Stomach (tissue), 8 donors: ENCODE measurements at regions not wholly inside any gene's neighbourhood (a gene's known extent, or its start where the extent isn't known, plus 50 kb on each side); places are given as distances from the start of the nearest gene placed in this dataset.

Experiments used
- DNase-seq, 2 donors: peaks; one replicate each; pipeline versions ENCODE4 v3.0.0 to v3.0.0-alpha.2; 2013 to 2019
- H3K27ac ChIP-seq, 5 donors: fragments of 200-600 bp in 4 of 5; sonication (generic) in 4 of 5; one replicate each; pipeline ENCODE4 v1.5.1; 2013 to 2019; ENCODE audit warnings: mild to moderate bottlenecking in 1 of 5, moderate library complexity in 1 of 5
- H3K27me3 ChIP-seq, 3 donors: fragments of 200-600 bp; sonication (generic); one replicate each; pipeline ENCODE4 v1.5.1; 2017 to 2019; ENCODE audit warnings: mixed run types in 1 of 3
- H3K36me3 ChIP-seq, 4 donors: fragments of 200-600 bp; sonication (generic); 1 replicate in 3 of 4; 2 replicates in 1 of 4; pipeline ENCODE4 v1.5.1; 2016 to 2019
- H3K4me1 ChIP-seq, 4 donors: fragments of 200-600 bp; sonication (generic); one replicate each; pipeline ENCODE4 v1.5.1; 2016 to 2019
- H3K4me3 ChIP-seq, 4 donors: fragments of 200-600 bp; sonication (generic) in 3 of 4; one replicate each; pipeline ENCODE4 v1.5.1; 2016 to 2019; ENCODE audit warnings: mild to moderate bottlenecking in 1 of 4
- H3K9me3 ChIP-seq, 4 donors: fragments of 200-600 bp; sonication (generic); one replicate each; pipeline ENCODE4 v1.5.1; 2016 to 2019
- EP300 ChIP-seq: sonication (generic); formaldehyde crosslinking; IDR thresholded peaks from one replicate; pipeline ENCODE4 v1.6.1; 2017; ENCODE audit warnings: antibody characterized with exemption
- POLR2A ChIP-seq, 4 donors: fragments of 450-650 bp; IDR thresholded peaks; one replicate each; pipeline ENCODE4 v1.6.1; 2016; ENCODE audit warnings: antibody characterized with exemption in 4 of 4, control low read depth in 2 of 4, mild to moderate bottlenecking in 1 of 4, moderate library complexity in 1 of 4
- POLR2AphosphoS5 ChIP-seq, 3 donors: sonication (generic); formaldehyde crosslinking; IDR thresholded peaks; one replicate each; pipeline ENCODE4 v1.6.1; 2016; ENCODE audit warnings: antibody characterized with exemption in 3 of 3
- WGBS, 5 donors: extraction: QIAGEN DNeasy Blood & Tissue Kit in 3 of 5; methylation state at CpG; one replicate each; pipeline versions ENCODE4 v1.1.5 to v1.1.7; 2013 to 2018; 5-methylcytosine and 5-hydroxymethylcytosine counted together
- intact Hi-C: fragments of 100-400 bp; cut with DNase I; formaldehyde crosslinking; loops from one replicate; pipeline ENCODE4 v1.15.1; 2023; ENCODE audit warnings: low total_unique reads
- small RNA-seq, 4 donors: library from RNA; depleted of rRNA; stranded (forward); fragments of <200 nt; gene quantifications; one replicate each; pipeline ENCODE3, GENCODE V24; 2016
- TF ChIP-seq, protein P1 (sequence below), 7 experiments: fragments of 450-650 bp in 4 of 7; fragments of 200-600 bp in 3 of 7; sonication (generic) in 3 of 7; IDR thresholded peaks; one replicate each; pipeline ENCODE4 v1.5.1; 2016 to 2019; ENCODE audit warnings: antibody characterized with exemption in 7 of 7, control low read depth in 2 of 7, mild to moderate bottlenecking in 1 of 7
- donor health status: healthy with polysubstance abuse.
- donor health status: Bipolar disorder and iron deficiency.
- donor health status: healthy.

DNA sequence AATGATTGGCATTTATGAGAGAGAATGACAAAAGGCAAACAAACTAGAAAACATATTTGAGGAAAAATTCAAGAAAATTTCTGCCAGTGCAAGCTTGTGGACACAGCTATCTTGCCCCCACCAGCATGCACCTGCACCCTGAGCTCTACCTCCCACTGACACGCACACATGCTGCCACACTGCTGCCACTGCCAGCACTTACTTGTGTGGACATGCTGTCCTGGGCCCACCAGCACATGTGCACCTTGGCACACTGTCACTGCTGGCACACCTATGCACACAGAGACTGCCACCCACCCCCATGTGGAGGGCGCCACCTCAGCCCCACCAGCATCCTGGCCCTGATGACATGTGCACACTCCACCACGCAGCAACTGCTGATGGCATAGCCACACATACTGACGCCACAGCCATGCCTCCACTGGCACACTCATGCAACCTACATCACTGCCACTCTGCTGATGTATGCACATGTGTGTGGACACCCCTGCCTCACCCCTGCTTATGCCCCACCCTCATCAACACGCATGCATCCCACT lies 475.0 kb downstream of the SOX5 start:
- Histone ChIP-seq H3K9me3 (peaks cover 0 to 16% (median 7%) of the 10 kb centered on the region in 4 donors), H3K27ac (no peak overlapping the region), H3K27me3 (no peaks in the 10 kb centered on the region), H3K4me1 (no peaks in the 10 kb centered on the region), H3K36me3 (no peaks in the 10 kb centered on the region), H3K4me3 (no peak overlapping the region)
- TF ChIP-seq POLR2AphosphoS5 (IDR thresholded peaks at IDR 0.05) (no peak), EP300 (no peak), POLR2A (IDR thresholded peaks at IDR 0.05) (no peak)
- TF ChIP-seq, protein P1, sequence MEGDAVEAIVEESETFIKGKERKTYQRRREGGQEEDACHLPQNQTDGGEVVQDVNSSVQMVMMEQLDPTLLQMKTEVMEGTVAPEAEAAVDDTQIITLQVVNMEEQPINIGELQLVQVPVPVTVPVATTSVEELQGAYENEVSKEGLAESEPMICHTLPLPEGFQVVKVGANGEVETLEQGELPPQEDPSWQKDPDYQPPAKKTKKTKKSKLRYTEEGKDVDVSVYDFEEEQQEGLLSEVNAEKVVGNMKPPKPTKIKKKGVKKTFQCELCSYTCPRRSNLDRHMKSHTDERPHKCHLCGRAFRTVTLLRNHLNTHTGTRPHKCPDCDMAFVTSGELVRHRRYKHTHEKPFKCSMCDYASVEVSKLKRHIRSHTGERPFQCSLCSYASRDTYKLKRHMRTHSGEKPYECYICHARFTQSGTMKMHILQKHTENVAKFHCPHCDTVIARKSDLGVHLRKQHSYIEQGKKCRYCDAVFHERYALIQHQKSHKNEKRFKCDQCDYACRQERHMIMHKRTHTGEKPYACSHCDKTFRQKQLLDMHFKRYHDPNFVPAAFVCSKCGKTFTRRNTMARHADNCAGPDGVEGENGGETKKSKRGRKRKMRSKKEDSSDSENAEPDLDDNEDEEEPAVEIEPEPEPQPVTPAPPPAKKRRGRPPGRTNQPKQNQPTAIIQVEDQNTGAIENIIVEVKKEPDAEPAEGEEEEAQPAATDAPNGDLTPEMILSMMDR (IDR thresholded peaks at IDR 0.05): no peak
- 83 to 93% (median 87%) methylated on average over 3 to 5 of the region's 5 CpGs for WGBS, 5 donors
- DNase-seq: no peak
- intact Hi-C loops: no loop called here

Small RNAs in the stretch of these regions (small RNA-seq; reads per million reads assigned to genes)
- gene AC087258.2: 0 reads per million in 4 donors
